Bone marrow (tissue), 2 donors: ENCODE measurements at regions not wholly inside any gene's neighbourhood (a gene's known extent, or its start where the extent isn't known, plus 50 kb on each side); places are given as distances from the start of the nearest gene placed in this dataset.
"Not testable (repeated sequence)": the region's sequence is repeated elsewhere in the genome, so short reads cannot be mapped to it uniquely, and the experiment has no call there.

Source experiments
- DNase-seq, 2 donors: peaks; one replicate each; lab custom pipeline; 2025; lab: John Stamatoyannopoulos, UW

DNA sequence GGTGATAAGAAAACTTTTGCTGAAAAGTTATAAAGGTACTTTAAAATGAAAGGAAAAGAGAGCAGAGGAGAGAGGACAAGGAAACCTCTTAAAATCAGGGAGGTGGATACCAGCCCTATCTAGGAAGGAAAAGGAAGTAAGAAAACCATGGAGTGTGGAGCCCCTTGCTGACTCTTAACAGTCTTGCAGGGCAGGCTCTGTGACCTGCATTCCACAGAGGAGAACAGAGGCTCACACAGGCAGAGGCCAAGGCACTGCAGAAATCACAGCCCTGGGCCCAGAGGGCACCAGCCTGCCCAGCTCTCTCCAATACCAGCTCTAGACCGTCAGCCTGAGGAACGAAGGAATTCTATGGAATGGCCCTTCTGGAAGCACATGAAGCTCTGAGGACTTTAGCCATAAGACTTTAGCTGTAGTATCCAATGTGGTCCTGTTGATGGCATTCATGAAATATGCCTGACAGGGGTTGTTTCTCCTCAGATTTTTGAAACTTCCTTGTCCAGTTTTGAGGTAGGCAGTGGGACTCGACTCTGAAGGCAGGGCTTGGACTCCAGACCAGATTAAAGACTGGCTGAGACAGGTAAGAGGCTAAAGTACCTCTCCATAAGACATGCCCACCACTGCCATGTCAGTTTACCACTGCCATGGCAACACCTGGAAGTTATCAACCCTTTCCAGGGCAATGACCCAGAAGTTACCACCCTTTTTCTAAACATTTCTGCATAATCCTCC lies 216.3 kb downstream of the ANAPC1 start:
- peak in 1 of 2 donors; percentile 68 for DNase-seq

- DNase-seq = no peak
These were observed 215.7 kb downstream of the ANAPC1 start for GRCh38 chr2:111668274-111668616.

- DNase-seq = no peak
These were observed 215.3 kb downstream of the ANAPC1 start for GRCh38 chr2:111668741-111669140.

DNA sequence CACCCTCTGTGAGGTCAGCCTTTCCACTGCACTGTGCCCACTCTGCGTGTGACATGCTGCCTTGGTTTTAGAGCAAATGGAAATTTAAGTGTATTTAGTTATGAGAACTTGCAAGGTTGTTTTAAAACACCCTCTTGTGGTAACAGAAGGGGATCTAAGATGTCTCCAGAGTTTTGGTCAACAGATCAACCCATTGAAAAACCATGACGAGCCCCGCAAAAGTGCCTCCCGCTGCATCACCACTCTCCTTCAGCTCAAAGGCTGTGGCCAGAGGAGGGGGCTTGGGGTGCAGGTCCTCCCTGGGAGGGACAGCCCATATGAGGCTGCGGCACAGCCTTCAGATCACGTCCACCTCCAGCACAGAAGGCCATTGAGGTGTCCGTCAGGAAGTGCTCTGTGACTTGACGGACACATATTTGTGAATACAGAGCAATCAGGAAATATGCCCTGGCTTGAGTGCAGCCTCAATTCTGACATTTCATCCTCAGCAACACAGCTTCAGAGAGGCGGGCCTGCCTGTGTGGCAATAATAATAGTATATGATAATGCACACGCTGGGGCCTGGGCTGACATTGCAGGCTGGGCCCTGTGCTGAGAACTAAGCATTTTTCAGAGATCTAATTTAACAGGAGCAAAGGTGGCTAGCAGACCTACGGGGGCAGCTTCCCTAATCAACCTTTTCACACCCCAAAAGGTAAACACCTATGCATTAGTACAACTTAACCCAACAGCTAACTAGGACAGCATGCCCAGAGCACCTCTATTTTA lies 213.9 kb downstream of the ANAPC1 start:
- no peak for DNase-seq

- DNase-seq = no peak
These were observed 213.2 kb downstream of the ANAPC1 start for GRCh38 chr2:111670776-111671175.

- DNase-seq = no peak
These were observed 212.4 kb downstream of the ANAPC1 start for GRCh38 chr2:111671426-111672150.

- not testable (repeated sequence) for DNase-seq
These were observed 211.4 kb downstream of the ANAPC1 start for GRCh38 chr2:111672641-111673040.

GRCh38 chr2:111673526-111673925 lies 210.5 kb downstream of the ANAPC1 start:
- DNase-seq = no peak

- DNase-seq = peak in 1 of 2 donors; percentile 55
These were observed 208.4 kb downstream of the ANAPC1 start for GRCh38 chr2:111675419-111676194.

DNA sequence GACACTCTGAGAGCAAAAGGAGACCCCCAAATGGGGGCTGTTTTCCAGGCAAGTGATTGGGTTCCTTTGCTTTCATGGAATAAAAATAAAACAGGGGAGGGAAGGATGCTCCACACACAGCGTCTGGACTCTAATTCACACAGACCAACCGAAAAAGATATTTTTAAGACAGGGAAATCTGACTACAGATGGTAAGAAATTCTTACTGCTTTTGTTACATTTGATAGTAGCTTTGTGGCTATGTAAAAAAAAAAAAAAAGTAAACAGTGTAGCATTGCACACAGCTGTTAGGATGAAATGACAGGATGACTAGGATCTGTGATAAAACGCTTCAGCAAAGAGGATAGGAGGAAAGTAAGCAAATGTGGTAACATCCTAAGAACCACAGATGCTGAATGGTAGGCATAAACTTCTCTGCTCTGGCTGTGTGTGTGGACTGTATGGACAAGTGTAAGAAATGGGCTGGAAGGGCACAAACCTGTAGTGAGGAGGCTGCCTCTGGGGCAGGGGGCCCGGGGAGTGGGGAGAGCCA lies 207.6 kb downstream of the ANAPC1 start:
- DNase-seq = no peak

DNA sequence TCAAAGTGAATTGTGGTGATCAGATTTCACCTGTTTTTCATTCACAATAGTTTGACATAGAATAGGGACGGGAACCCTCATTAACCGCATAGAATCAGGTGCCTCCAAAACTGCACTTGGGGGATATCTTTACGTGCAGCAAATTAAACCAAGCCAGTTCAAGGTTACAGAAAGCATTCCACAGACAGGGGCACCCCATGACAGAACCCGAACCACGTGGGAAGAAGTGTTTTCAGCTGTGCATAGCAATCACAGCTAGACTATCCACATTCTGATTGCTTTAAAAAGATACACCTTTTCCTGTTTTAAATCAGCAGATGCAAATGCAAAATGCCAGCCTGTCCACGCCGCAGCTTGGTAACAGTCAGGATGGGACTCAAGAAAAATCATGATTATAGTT lies 205.8 kb downstream of the ANAPC1 start:
- no peak for DNase-seq

GRCh38 chr2:111678651-111679050 lies 205.3 kb downstream of the ANAPC1 start:
- no peak for DNase-seq

DNA sequence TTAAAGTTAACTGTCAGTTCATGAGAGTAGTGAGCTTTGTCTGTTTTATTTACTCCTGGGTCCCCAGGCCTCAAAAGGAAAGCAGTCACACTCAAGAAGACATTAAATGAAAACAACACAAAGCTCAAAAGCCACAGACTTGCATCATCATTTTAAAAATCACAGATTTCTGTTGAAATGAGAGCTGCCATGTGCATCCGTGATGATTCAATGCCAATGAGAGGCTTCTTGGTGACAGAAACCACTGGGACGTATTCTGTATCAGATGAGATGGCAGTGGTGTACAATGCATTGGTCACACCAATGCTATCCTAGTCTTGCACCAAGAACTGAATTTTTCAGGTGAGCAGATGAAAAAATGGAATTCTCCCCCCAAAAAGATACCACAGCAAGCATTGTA lies 204.8 kb downstream of the ANAPC1 start:
- DNase-seq = no peak

DNA sequence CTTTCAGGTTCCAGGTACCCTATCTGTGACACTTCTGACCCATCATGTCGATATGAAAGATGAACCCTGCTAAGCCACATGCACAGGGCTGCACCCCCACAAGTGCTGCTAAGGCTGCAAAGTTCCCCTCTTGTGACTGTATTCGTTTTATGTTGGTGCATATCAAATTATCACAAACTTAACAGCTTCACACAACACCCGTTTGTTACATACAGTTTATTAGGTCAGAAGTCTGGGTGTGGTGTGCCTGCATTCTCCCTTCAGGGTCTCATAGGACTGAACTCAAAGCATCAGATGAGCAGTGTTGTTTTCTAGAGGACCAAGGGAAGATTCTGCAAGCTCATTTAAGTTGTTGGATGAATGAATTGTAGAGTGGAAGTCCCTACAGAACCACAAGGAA lies 199.4 kb downstream of the ANAPC1 start:
- no peak for DNase-seq

DNA sequence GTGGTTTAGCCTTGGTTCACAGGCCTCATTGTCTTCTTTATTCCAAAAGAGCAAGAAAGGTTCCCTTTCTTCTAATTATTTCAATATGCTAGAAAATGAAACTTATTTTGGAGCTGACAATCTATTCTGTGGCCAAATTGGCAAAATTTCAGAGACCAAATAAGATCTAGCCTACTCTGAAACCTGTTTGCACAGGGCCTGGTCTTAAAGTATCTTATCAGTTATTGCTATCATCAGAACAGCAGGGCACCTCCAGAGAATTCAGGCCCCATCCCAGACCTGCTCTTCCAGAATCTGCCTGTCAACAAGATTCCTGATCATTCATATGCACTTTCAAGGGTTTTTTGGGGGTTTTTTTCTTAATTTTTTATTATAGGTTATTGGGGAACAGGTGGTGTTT lies 198.7 kb downstream of the ANAPC1 start:
- DNase-seq = no peak

GRCh38 chr2:111686994-111687393 lies 197.0 kb downstream of the ANAPC1 start:
- DNase-seq = no peak

DNA sequence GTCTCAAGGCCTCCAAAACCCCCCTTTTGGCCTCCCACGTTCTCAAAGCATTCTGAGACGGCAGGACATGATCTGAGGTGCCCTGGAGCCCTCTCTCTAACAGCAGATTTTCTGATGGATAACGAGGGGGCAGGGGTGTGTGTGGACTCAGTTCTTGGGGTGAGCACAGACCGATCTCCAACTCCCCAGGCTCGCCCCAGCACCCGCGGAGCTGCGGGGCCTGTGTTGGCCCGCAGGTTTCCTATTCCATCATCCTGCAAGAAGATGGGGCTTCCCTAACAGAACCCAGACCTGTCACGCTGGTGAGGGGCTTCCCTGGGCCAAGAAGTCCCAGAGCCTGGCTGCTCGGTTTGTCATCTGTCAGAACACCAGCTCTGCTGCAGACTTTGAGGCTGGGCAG lies 196.1 kb downstream of the ANAPC1 start:
- DNase-seq = no peak

GRCh38 chr2:111688482-111688881 lies 195.5 kb downstream of the ANAPC1 start:
- DNase-seq = no peak

DNA sequence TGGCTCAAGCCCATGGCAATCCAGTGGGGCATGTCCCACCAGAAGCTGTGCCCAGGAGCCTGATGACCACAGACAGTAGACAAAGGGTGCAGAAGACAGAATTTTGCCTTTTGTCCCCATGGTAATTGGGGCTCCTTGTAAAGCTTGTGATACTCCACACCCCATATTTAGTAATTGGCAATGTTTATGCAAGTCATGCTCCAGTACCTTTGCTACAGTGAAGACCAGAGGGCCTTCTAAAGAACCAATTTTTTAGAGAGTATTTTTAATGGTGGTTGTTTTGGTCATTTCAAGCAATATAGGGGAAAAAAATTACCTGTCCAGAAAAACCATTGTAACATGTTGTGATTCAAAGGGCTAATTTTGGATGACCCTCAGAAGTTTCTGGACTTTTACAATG lies 194.8 kb downstream of the ANAPC1 start:
- DNase-seq = no peak

GRCh38 chr2:111689941-111690340 lies 194.1 kb downstream of the ANAPC1 start:
- no peak for DNase-seq

GRCh38 chr2:111691164-111691875 lies 192.7 kb downstream of the ANAPC1 start:
- no peak for DNase-seq
